Activated CD8-positive, alpha-beta memory T cell treated with anti-CD3 and anti-CD28 coated beads for 48 hours (primary cell): ENCODE measurements at regions not wholly inside any gene's neighbourhood (a gene's known extent, or its start where the extent isn't known, plus 50 kb on each side); places are given as distances from the start of the nearest gene placed in this dataset.

Experiments
- DNase-seq, 3 experiments: peaks; one replicate each; pipeline ENCODE4 v3.0.0-alpha.2; 2020; ENCODE audit warnings: low read depth in 2 of 3, low spot score in 2 of 3

GRCh38 chr14:62253171-62253570, 491.0 kb downstream of the SNAPC1 start:
- no peak for DNase-seq

DNA sequence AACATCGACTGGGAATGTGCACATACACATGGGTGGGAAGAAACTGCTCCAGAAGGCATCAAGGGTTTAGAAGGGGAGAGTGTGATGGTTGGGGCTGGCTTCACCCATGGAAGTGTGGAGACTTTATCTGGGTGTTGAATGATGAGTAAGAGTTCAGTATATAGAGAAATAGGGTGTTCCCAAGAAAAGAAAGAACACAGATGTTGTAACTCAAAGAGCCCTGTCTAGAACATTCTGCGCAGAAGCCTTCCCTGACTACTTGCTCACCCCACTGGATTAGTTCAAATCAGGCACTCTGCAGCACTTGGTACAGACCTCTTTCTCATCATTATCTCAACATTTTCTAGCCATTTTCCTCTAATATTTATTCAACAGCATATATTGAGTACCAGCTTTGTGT, 491.7 kb downstream of the SNAPC1 start:
- no peak for DNase-seq

- no peak for DNase-seq
These were observed 507.0 kb downstream of the SNAPC1 start for GRCh38 chr14:62269204-62269603.

- no peak for DNase-seq
These were observed 508.0 kb downstream of the SNAPC1 start for GRCh38 chr14:62270236-62270635.

GRCh38 chr14:62280366-62280765, 518.1 kb downstream of the SNAPC1 start:
- DNase-seq: no peak

DNA sequence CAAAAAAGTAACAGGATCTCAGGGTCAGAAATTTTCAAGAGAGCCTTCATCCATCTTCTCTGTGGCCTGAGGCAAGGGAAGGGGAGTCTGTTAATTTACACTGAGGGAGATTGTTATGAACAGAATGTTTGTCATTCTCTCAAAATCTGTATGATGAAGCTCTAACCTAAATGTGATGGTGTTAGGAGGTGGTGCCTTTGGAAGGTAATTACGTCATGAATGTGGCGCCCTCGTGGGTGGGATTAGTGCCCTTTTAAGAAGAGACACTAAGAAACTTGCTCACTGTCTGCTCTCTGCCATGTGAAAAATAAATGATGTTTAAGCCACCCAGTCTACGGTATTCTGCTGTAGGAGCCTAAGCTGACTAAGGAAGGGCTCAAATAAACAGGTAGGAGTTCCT, 521.6 kb downstream of the SNAPC1 start:
- no peak for DNase-seq

- DNase-seq: no peak
These were observed 527.3 kb downstream of the SNAPC1 start for GRCh38 chr14:62289471-62289870.

DNA sequence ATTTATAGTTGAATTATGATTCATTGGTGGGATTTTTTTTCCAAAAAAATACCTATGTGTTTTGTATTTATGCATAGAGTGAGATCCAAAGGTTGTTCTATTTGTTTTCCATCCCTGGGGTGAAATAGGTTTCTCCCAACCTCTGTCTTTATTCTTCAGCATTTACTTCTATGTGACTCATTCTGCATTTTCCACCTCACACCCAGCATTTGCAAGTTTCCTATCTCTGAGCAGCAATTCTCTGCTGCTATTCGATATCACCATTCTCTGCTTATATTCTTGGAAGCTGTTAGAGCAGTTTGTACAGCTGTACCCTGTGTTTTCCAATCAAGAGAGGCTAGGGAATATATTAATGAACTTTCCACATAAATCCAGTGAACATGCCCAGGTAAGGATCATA, 538.9 kb downstream of the SNAPC1 start:
- DNase-seq: no peak

GRCh38 chr14:62301911-62302310, 539.7 kb downstream of the SNAPC1 start:
- no peak for DNase-seq

GRCh38 chr14:62303437-62303836, 541.2 kb downstream of the SNAPC1 start:
- no peak for DNase-seq

GRCh38 chr14:62304257-62304656, 542.0 kb downstream of the SNAPC1 start:
- no peak for DNase-seq

- no peak for DNase-seq
These were observed 545.6 kb downstream of the SNAPC1 start for GRCh38 chr14:62307844-62308243.

- DNase-seq: no peak
These were observed 546.1 kb downstream of the SNAPC1 start for GRCh38 chr14:62308316-62308715.

- DNase-seq: no peak
These were observed 546.7 kb downstream of the SNAPC1 start for GRCh38 chr14:62308891-62309290.

DNA sequence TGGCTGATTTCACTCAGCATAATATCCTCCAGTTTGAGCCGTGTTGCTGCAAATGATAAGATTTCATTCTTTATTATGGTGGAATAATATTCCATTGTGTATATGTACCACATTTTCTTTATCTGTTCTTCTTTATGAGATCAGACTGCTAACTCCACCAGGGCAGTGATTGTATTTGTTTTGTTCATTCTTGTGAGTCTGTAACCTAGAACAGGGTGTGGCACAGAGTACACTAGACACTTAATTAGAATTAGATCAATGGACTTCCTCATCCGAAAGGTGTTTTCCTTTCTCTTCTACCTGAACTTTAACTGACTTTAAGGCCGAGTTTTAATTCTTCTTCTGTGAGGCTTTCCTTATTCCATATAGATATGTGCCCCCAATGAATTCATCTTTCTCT, 551.0 kb downstream of the SNAPC1 start:
- no peak for DNase-seq

DNA sequence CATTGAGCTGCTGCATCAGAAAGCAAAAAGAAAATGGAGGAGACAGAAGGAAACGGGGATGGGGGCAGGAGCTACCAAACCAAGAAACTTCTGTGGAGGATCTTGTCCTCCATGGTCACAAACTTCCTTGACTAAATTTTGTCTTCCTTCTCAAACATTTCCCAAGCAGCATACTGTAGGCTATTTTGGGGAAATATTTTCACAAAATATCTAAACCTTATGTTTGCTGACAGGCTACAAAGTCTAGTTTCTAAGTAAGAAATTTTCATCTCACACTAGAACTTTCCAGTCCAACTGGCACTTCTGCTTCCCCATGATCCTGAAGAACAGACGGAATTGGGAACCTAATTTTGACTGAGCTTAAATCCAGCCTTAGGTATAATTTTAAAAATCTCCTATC, 552.0 kb downstream of the SNAPC1 start:
- no peak for DNase-seq

- DNase-seq: no peak
These were observed 552.7 kb downstream of the SNAPC1 start for GRCh38 chr14:62314871-62315270.

DNA sequence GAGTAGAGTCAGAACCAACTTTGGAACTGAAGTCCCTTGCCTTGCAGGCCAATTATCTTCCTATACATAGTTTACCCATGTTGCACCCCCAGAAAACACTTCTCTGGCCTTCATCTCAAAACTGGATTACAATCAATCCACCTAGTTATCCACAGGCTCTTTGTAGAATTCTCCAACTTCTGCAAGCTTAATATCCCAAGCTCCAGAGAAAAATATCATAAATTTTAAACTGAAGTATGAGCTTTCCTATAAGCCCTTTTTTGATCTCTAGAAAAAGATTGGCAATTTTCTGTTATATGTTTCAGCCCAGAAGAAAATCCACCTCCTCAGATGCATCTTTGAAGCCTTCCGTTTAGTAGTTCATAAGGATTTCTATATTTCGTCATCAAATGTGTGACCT, 553.4 kb downstream of the SNAPC1 start:
- no peak for DNase-seq

DNA sequence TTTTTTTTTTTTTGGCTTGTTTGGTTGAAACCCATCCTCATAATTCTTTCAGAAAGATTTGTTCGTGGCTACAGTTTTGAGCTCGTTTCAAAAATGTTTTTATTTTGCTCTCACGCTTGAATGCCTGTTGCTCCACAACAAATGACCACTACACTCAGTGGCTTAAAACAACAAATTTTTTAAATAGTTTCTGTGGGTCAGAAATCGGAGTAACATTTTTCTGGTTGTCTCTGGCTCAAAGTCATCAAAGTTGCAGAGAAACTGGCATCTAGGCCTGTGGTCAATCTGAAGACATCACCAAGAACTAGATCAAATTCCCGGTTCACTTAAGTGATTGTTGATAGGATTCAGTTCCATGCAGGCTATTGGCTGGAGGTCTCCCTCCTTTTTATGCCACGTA, 560.0 kb downstream of the SNAPC1 start:
- DNase-seq: no peak

- no peak for DNase-seq
These were observed 567.2 kb downstream of the SNAPC1 start for GRCh38 chr14:62329427-62329826.

- DNase-seq: no peak
These were observed 585.4 kb downstream of the SNAPC1 start for GRCh38 chr14:62347562-62348011.

GRCh38 chr14:62357362-62357761, 595.1 kb downstream of the SNAPC1 start:
- DNase-seq: no peak

- no peak for DNase-seq
These were observed 601.9 kb downstream of the SNAPC1 start for GRCh38 chr14:62364161-62364560.

DNA sequence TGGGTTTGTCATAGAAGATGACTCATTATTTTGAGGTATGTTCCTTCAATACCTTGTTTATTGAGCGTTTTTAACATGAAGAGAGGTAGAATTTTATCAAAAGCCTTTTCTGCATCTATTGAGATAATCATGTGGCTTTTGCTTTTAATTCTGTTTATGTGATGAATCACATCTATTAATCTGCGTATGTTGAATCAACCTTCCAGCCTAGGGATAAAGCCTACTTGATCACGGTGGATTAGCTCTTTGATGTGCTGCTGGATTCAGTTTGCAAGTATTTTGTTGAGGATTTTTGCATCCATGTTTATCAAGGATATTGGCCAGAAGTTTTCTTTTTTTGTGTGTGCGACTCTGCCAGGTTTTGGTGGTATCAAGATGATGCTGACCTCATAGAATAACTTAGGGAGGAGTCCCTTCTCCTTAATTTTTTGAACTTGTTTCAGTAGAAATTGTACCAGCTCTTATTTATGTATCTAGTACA, 602.6 kb downstream of the SNAPC1 start:
- no peak for DNase-seq
